ENCODE measurements at regions not wholly inside any gene's neighbourhood (a gene's known extent, or its start where the extent isn't known, plus 50 kb on each side); places are given as distances from the start of the nearest gene placed in this dataset.

GRCh38 chr2:21544392-21544791 lies 420.6 kb downstream of the TDRD15 start:
- Histone ChIP-seq H4K20me1 (ENCODE audit: insufficient read depth) (no peaks in the 10 kb centered on the region), H3K9me2 (ENCODE audit: insufficient read depth) (no peaks in the 10 kb centered on the region), H3K4me3 (replicated peaks in 1 of 2; ENCODE audit: low read depth in 1 of 2, low read length in 2 of 2) (no peak overlapping the region), H3K4me1 (ENCODE audit: control insufficient read depth in 1 of 2, insufficient read depth in 2 of 2, low read length in 2 of 2) (no peaks in the 10 kb centered on the region), H3K27me3 (ENCODE audit: insufficient read depth, low read length) (no peaks in the 10 kb centered on the region), H2AFZ (ENCODE audit: low read depth, low read length, poor library complexity, severe bottlenecking) (no peak overlapping the region), H3K9ac (ENCODE audit: low read length) (no peak overlapping the region), H3K4me2 (ENCODE audit: low read length) (no peak overlapping the region), H3K36me3 (ENCODE audit: control insufficient read depth in 1 of 2, insufficient read depth in 2 of 2, low read length in 2 of 2) (no peaks in the 10 kb centered on the region), H3K27ac (ENCODE audit: low read depth, low read length) (no peak overlapping the region), H3K79me2 (ENCODE audit: insufficient read depth, low read length) (no peaks in the 10 kb centered on the region), H3K9me3 (ENCODE audit: control insufficient read depth in 1 of 2, insufficient read depth in 1 of 2, low read depth in 1 of 2, low read length in 2 of 2) (peaks cover 1 to 12% of the 10 kb centered on the region in 2 experiments; a peak in 2 of 4 replicates)
- RAD21 ChIA-PET (ENCODE audit: low non-redundant PET in 1 of 2, low total read pairs in 2 of 2, uncharacterized antibody in 2 of 2, unreplicated experiment in 2 of 2), result no interaction called here
- intact Hi-C loops (cut with micrococcal nuclease), result no loop called here
- POLR2A ChIA-PET, result no interaction called here
- TF ChIP-seq, protein P1, sequence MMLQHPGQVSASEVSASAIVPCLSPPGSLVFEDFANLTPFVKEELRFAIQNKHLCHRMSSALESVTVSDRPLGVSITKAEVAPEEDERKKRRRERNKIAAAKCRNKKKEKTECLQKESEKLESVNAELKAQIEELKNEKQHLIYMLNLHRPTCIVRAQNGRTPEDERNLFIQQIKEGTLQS (IDR thresholded peaks at IDR 0.05), result no peak
- TF ChIP-seq POLR2A (IDR thresholded peaks at IDR 0.05; ENCODE audit: borderline replicate concordance, extremely low read depth, insufficient read depth, insufficient read length), result no peak
- no peak for TF ChIP-seq CEBPB (IDR thresholded peaks at IDR 0.05; ENCODE audit: low read depth)
- TF ChIP-seq EZH2phosphoT487 (IDR thresholded peaks at IDR 0.05; ENCODE audit: borderline replicate concordance), result no peak
- TF ChIP-seq, protein P2, sequence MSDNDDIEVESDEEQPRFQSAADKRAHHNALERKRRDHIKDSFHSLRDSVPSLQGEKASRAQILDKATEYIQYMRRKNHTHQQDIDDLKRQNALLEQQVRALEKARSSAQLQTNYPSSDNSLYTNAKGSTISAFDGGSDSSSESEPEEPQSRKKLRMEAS (IDR thresholded peaks at IDR 0.05), result no peak
- TF ChIP-seq ELF1 (IDR thresholded peaks at IDR 0.05; ENCODE audit: borderline replicate concordance, low read depth), result no peak
- TF ChIP-seq EGR1 (IDR thresholded peaks at IDR 0.05; ENCODE audit: low read depth), result no peak
- TF ChIP-seq CBX3 (IDR thresholded peaks at IDR 0.05; ENCODE audit: low read depth), result no peak
- no peak for TF ChIP-seq SIN3A (IDR thresholded peaks at IDR 0.05; ENCODE audit: low read depth)
- CTCF ChIA-PET, result no interaction called here
- no TSS peak for BruUV-seq (replicated peaks)
- ATAC-seq (no peak), DNase-seq (ENCODE audit: low read depth, low spot score) (no peak)

DNA sequence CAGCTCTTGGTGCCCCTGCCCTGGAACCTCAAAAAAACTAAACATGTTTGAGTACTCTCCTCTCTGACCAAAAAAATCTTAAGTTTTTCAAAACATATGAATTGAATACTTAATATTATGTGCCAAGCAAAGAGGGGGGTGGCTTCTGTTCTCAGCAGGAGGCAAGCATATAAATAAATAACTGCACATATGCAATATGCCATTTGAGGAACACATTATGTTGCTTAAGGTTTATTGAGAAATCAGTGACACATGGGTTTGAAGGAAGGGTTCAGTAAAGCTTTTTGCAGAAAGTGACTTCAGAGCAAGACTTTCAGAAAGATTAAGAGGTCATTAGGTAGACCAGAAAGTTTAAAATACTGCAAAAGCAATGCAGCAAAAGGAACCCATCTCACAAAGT lies 429.2 kb downstream of the TDRD15 start:
- TF ChIP-seq EZH2 (IDR thresholded peaks at IDR 0.05) (no peak), SRF (IDR thresholded peaks at IDR 0.05; ENCODE audit: low read depth) (no peak), ZFX (IDR thresholded peaks at IDR 0.05) (no peak), YY1 (IDR thresholded peaks at IDR 0.05; ENCODE audit: extremely low read depth, insufficient replicate concordance, low read depth, low read length) (no peak), FOSL1 (IDR thresholded peaks at IDR 0.05; ENCODE audit: low read depth) (no peak), REST (IDR thresholded peaks at IDR 0.05; ENCODE audit: low read depth) (no peak), SIN3A (IDR thresholded peaks at IDR 0.05; ENCODE audit: low read depth) (no peak)
- Histone ChIP-seq H3K27me3 (ENCODE audit: insufficient read depth, low read length) (no peaks in the 10 kb centered on the region), H3K9me3 (ENCODE audit: control insufficient read depth in 1 of 2, insufficient read depth in 1 of 2, low read depth in 1 of 2, low read length in 2 of 2) (peaks cover 16 to 18% of the 10 kb centered on the region in 2 experiments; a peak in 3 of 4 replicates), H3K79me2 (ENCODE audit: insufficient read depth, low read length) (no peaks in the 10 kb centered on the region), H3K27ac (ENCODE audit: low read depth, low read length) (no peak overlapping the region), H3K4me3 (replicated peaks in 1 of 2; ENCODE audit: low read depth in 1 of 2, low read length in 2 of 2) (no peak overlapping the region), H3K4me2 (ENCODE audit: low read length) (no peak overlapping the region), H3K9ac (ENCODE audit: low read length) (no peak overlapping the region), H3K36me3 (ENCODE audit: control insufficient read depth in 1 of 2, insufficient read depth in 2 of 2, low read length in 2 of 2) (no peaks in the 10 kb centered on the region), H3K9me2 (ENCODE audit: insufficient read depth) (no peaks in the 10 kb centered on the region), H3K4me1 (ENCODE audit: control insufficient read depth in 1 of 2, insufficient read depth in 2 of 2, low read length in 2 of 2) (no peaks in the 10 kb centered on the region), H4K20me1 (ENCODE audit: insufficient read depth) (no peaks in the 10 kb centered on the region), H2AFZ (ENCODE audit: low read depth, low read length, poor library complexity, severe bottlenecking) (no peak overlapping the region)
- ATAC-seq (no peak), DNase-seq (ENCODE audit: low read depth, low spot score) (no peak)
- BruUV-seq (replicated peaks), result no TSS peak
- ChIA-PET RAD21 (ENCODE audit: low non-redundant PET in 1 of 2, low total read pairs in 2 of 2, uncharacterized antibody in 2 of 2, unreplicated experiment in 2 of 2) (no interaction called here), POLR2A (no interaction called here), CTCF (no interaction called here)
- intact Hi-C loops (cut with micrococcal nuclease), result no loop called here
